Fibroblast of skin of scalp (primary cell): ENCODE measurements at regions not wholly inside any gene's neighbourhood (a gene's known extent, or its start where the extent isn't known, plus 50 kb on each side); places are given as distances from the start of the nearest gene placed in this dataset.

ENCODE experiments used
- DNase-seq: peaks from one replicate; pipeline ENCODE4 v3.0.0-alpha.2; 2013

DNA sequence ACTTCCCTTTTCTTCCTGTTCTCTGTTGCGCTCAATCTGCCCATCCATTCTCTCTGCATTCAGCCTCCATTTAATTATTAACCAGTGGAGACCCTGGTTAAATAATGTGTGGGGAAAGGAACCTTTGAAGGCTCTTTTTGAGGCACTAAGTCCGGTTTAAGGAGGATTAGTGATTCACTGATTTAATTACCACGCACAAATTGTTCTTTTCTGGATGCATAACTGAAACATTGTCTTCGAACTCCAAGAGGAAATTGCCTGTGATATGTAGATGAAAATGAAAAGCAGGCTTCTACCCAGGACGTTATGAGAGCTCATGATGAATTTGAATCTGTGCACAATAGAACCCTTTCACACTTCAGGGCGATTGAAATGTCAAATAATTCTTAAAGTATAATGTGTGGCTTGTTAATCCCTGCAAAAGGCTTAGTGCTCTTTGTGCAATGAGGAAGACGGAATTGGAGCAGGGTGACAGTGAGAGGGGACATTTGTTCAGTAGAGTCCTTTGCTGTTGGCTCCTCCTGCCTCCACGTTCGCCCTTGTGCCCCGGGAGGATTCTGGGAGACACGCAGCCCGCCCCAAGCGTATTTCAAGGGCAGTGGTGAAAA, 51.1 kb upstream of the ZNF236 start:
- DNase-seq = no peak

- no peak for DNase-seq
Observed at GRCh38 chr18:76767954-76768353, 54.4 kb upstream of the ZNF236 start.

- no peak for DNase-seq
Observed at GRCh38 chr18:76766429-76766828, 55.9 kb upstream of the ZNF236 start.

GRCh38 chr18:76765649-76766048, 56.7 kb upstream of the ZNF236 start:
- DNase-seq = no peak

DNA sequence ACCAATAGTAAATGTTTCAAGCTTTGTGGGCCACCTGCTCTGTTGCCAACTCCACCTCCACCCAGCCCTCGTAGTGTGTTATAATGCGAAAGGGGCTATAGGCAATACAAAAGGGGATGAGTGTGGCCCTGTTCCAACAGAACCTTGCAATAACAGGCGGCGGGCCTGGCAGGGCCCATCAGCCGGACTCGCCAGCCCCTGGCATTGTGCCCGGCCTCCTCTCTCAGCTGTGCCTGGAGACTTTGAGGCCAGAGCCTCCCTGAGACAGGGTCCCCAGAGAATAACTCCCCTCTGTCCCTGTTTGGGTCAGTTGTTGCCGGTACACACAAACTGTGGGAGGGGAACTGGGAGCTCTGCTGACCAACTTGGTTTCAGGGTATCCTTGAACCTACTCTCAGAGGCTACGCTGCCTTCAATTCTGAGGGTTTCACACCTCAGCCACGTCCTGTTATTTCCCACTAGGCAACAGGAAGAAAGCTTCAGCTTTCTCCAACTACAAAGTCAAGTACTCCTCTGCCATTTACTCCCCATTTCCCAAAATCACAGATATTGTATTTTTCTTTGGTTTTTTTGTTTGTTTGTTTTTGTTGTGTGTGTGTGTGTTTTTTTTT, 58.0 kb upstream of the ZNF236 start:
- no peak for DNase-seq

- no peak for DNase-seq
Observed at GRCh38 chr18:76759056-76759455, 63.3 kb upstream of the ZNF236 start.

DNA sequence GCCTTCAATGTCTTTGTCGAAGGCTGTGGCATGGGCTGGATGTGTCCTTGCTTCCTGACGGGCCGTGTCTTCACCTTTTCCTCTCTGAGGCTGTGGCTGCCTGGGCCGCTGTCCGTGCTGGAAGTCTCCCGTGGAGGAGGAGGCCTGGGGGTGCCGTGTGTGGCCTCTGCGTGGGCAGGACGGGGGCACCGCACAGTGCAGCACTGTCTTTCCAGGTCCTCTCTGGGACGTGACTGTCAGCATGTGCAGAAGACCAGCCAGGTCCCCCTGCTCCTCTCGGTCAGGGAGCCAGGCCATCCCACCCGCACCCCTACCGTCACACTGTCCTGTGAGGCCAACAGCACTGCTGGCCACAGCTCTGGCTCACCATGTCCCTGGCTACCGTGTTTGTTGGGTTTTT, 64.4 kb upstream of the ZNF236 start:
- DNase-seq = no peak

GRCh38 chr18:76757335-76757734, 65.0 kb upstream of the ZNF236 start:
- no peak for DNase-seq

DNA sequence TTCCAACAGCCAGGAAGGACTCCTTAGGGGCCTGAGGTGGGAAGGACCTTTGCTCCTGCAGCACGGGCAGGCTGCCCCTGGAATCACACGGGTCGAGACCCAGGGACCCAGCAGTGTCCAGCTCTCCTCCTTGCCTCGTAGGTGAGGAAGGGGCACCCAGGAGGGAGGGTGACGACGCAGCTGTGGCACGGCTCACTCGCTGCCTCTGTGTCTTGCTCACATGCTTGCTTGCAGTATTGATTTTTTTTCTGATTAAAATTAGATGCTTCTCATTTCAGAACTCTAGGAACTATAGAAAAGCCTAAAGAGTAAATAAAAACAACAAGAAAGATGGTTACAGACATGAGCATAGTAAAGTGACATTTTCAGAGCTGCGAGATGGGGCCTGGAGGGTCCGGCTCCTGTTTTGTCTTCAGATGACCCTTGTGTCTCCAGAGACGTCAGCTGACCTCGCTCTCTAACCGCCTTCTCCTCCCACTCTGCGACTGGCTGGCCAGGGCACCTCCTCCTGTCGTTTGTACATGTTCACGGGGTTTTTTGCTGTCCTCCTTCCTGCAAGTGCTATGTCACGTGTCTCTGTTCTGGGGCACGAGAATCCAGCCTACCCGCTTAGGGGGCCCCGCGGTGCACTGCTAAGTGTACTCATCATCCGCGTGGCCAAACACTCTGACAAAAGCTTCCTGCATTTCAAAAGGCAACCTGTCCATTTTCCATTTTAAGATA, 65.7 kb upstream of the ZNF236 start:
- DNase-seq = no peak

- no peak for DNase-seq
Observed at GRCh38 chr18:76754351-76754750, 68.0 kb upstream of the ZNF236 start.

GRCh38 chr18:76752400-76752799, 70.0 kb upstream of the ZNF236 start:
- DNase-seq = no peak

GRCh38 chr18:76750917-76751890, 71.2 kb upstream of the ZNF236 start:
- no peak for DNase-seq

DNA sequence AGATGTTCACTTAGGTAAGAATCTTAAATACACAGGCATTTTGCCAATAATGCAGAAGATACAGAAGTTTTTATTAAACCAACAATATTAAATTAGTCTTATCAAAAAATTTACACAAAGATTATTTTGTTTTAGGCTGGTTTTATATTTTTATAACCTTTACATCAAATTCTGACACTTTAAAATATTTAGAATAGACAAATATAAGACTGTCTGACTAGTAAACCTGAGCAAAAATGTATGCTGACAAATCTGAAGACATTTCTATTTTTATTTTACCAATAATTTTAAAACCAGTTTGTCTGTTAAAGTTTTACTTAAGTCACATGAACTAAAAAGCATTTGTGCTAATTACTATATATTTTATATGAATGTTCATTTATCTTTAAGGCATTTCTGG, 72.1 kb upstream of the ZNF236 start:
- no peak for DNase-seq

GRCh38 chr18:76747676-76748075, 74.7 kb upstream of the ZNF236 start:
- DNase-seq = no peak

- no peak for DNase-seq
Observed at GRCh38 chr18:76741346-76741745, 81.0 kb upstream of the ZNF236 start.

- DNase-seq = no peak
Observed at GRCh38 chr18:76736309-76736708, 86.0 kb upstream of the ZNF236 start.

GRCh38 chr18:76730901-76731300, 91.5 kb upstream of the ZNF236 start:
- DNase-seq = no peak

DNA sequence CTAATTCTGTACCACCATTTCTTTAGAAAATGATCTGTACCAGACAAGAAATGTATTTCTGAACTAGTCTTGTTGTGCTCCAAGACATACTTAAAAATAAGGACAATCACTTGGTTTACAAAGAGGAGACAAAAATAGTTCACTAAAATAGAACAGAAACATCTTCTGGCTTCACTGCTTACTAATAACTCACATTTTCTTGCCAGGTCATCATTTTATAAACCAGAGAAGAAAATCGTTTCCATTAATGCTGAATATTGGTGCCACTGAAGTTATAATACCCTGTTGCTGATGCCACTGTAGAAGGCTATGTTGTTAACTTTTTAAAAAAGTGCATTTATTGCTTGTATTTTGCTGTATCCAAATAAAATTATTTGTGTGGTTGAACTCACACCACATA, 94.8 kb upstream of the ZNF236 start:
- no peak for DNase-seq

GRCh38 chr18:76725445-76725844, 96.9 kb upstream of the ZNF236 start:
- DNase-seq = no peak

GRCh38 chr18:76722224-76723061, 99.9 kb upstream of the ZNF236 start:
- no peak for DNase-seq

DNA sequence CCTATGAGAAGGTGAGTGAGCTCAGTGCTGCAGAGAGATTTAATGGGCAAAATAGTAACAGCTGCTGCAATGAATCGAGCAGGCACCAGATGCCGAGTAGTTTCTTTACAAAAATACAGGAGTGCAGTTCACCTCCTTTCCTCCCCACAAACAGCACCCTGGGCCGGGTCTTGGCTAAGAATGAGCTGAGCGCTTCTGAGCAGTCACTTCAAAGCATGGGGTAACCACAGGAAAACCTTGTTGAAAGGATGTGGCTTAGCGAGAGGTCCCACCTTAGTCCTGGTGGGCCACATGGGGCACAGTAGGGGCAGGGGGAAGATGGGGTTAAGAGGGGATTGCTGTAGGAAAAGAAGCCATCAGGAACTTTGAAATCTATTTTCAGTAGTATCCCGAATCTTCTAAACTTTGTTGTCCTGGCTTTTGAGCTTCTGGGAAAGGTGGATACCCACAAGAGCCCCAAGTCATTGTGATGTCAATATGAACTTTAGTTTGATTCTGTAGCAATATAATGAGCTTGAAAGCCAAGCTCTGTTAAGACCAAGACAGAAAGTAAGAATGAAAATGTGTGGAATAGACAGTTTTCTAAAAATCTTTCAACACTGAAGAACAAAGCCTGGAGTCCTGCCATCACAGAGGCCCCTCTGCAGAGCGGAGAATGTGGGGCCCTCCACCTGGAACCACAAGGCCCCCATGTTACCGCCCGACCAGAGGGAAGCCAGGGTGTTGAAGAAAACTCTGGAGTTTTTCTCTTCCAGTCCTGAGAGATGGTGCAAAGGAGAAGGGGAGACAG, 101.0 kb upstream of the ZNF236 start:
- DNase-seq = no peak
